Gastrocnemius medialis (tissue), 4 donors: ENCODE measurements at regions not wholly inside any gene's neighbourhood (a gene's known extent, or its start where the extent isn't known, plus 50 kb on each side); places are given as distances from the start of the nearest gene placed in this dataset.

Experiments
- POLR2A ChIP-seq, 2 donors: fragments of 450-650 bp; IDR thresholded peaks; one replicate each; pipeline ENCODE4 v1.6.1; 2017; ENCODE audit warnings: antibody characterized with exemption in 2 of 2, mild to moderate bottlenecking in 2 of 2, moderate library complexity in 2 of 2
- TF ChIP-seq, protein P1 (sequence below), 5 experiments: fragments of 450-650 bp in 3 of 5; fragments of 200-600 bp in 2 of 5; sonication (generic) in 2 of 5; IDR thresholded peaks in 4 of 5; conservative IDR thresholded peaks in 1 of 5; 1 replicate in 4 of 5; 2 replicates in 1 of 5; pipeline ENCODE4 v1.5.1; 2016 to 2019; ENCODE audit warnings: antibody characterized with exemption in 5 of 5, mild to moderate bottlenecking in 3 of 5, moderate library complexity in 3 of 5

DNA sequence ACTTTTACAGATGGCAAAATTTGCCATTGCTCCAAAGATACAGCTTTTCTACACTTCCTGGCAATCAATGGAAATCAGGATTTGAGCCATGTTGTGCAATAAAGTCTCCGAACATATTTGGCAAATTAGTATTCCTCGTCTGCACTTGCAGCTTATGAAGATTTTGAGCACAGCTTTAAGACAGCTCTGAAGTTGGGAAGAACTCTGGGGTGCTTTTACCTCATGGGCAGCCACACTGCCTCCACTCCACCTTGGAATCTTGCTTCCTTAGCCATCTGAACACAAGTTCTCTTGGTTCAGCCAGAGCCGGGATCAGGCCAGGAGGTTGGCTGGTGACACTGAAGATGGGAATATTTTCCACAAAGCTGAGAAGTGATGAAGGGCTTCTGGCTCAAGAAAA lies 191.2 kb downstream of the CWF19L2 start:
- TF ChIP-seq, protein P1, sequence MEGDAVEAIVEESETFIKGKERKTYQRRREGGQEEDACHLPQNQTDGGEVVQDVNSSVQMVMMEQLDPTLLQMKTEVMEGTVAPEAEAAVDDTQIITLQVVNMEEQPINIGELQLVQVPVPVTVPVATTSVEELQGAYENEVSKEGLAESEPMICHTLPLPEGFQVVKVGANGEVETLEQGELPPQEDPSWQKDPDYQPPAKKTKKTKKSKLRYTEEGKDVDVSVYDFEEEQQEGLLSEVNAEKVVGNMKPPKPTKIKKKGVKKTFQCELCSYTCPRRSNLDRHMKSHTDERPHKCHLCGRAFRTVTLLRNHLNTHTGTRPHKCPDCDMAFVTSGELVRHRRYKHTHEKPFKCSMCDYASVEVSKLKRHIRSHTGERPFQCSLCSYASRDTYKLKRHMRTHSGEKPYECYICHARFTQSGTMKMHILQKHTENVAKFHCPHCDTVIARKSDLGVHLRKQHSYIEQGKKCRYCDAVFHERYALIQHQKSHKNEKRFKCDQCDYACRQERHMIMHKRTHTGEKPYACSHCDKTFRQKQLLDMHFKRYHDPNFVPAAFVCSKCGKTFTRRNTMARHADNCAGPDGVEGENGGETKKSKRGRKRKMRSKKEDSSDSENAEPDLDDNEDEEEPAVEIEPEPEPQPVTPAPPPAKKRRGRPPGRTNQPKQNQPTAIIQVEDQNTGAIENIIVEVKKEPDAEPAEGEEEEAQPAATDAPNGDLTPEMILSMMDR (IDR thresholded peaks at IDR 0.05 in 4 of 5, conservative IDR thresholded peaks at IDR 0.05 in 1 of 5): no peak
- no peak for TF ChIP-seq POLR2A (IDR thresholded peaks at IDR 0.05)
